Stimulated activated CD4-positive, alpha-beta T cell treated with anti-CD3 and anti-CD28 coated beads, Interleukin-12 subunit alpha, Interleukin-12 subunit beta, amount 100 ng/mL, for 24 hours (primary cell): ENCODE measurements at regions not wholly inside any gene's neighbourhood (a gene's known extent, or its start where the extent isn't known, plus 50 kb on each side); places are given as distances from the start of the nearest gene placed in this dataset.

Source experiments
- DNase-seq, 2 experiments: peaks; one replicate each; pipeline ENCODE4 v3.0.0-alpha.2; 2020; ENCODE audit warnings: low read depth in 2 of 2

DNA sequence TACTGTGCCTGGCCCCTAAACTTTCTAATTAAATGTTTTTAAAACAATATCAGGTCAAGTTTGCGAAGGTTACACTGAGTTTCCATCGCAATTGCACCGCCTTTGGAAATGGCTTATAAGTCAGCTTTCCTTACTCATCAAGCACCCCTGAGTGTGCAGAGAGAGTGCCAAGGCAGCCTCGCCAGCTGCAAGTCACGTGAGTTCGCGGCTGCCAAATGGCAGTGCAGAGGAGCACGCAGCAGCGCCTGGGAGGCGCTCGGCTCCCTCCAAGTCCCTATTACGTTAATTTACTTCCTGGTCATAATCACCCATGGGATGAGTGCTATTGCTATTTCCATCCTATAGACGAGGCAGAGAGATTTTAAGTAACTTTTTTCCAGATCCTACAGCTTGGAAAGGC, 319.6 kb downstream of the TEX29 start:
- DNase-seq, result no peak

DNA sequence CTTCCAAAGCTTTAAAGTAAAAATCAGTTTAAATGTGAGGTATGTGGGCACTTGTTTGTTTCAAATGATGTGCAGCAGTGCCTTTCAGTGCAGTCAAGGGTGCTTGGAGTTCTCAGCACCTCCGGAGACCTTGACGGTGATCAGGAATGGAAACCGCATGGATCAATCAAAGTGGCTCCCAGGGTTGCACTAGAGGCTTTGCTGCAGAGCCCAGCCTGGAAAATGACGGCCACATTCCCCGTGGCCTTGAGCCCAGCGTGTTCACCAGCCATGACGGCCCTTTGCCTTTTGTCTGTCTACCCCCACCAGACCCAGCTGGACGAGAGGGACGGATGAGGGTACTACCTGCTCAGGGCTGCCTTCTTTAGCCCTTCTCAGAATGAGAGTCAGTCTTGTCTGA, 320.0 kb downstream of the TEX29 start:
- DNase-seq, result no peak

DNA sequence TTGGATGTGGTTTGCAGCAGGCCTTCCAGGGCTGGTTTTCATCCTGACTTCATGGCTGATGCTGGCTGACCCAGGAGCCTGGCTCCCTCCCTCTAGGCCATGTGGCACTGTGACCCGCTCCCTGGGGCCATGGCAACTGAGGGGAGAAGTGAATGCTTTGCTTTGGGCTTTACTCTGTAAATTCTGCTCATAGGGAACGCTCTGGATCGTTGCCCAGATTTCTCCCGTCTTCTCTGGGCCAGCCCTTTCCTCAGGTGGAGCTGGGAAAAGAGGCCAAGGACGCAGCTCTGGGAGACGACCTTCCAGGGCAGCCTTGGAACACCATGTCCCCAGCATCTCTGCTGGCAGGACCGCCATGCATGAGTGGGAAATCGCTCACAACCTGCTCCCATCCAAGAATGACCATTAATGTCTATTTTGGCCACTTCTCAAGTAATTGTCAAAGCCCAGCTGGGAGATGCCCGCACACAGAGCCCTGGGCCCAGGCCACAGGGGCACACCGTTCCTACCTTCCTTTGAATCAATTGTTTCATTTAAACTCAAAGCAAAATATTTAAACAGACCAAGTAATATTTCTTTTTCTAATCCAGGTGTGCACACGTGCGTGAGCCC, 321.8 kb downstream of the TEX29 start:
- DNase-seq, result no peak

DNA sequence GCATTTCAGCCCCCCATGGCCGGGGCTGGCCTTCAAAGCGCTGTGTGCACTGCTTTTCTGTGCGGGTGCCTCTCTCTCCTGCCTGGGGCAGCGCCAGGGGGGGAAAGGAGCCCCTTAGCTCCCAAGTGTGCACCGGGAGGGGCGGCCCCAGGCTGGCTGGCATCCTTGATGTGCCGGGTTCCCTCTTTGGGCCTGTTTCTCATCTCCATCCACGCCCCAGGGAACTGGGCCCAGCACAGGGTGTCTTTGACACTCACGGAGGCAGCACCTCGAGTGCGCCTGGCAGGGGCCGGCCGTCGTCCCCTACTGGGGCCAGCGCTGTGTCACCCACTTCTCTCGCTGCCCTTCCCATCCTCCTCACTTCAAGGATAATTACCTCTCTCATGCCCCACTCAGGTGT, 324.3 kb downstream of the TEX29 start:
- no peak for DNase-seq

DNA sequence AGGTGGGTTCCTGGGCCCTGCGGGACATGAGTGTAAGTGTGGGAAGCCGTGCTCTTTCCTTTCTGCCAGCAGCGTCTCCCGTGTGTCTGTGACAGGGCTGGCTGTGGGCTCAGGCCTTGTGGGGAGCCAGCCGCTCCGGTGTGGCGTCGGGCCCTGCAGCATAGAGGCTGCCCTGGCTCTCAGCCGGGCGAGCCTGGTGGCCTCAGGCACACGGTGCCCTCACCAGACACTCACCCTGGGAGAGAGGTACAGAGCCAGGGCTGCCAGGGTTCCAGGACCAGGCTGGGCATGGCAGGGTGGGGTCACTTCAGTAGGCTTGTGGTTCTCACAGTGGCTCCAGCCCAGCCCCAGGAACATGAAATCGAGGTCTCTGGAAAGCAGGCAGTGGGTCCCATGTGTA, 324.8 kb downstream of the TEX29 start:
- no peak for DNase-seq

DNA sequence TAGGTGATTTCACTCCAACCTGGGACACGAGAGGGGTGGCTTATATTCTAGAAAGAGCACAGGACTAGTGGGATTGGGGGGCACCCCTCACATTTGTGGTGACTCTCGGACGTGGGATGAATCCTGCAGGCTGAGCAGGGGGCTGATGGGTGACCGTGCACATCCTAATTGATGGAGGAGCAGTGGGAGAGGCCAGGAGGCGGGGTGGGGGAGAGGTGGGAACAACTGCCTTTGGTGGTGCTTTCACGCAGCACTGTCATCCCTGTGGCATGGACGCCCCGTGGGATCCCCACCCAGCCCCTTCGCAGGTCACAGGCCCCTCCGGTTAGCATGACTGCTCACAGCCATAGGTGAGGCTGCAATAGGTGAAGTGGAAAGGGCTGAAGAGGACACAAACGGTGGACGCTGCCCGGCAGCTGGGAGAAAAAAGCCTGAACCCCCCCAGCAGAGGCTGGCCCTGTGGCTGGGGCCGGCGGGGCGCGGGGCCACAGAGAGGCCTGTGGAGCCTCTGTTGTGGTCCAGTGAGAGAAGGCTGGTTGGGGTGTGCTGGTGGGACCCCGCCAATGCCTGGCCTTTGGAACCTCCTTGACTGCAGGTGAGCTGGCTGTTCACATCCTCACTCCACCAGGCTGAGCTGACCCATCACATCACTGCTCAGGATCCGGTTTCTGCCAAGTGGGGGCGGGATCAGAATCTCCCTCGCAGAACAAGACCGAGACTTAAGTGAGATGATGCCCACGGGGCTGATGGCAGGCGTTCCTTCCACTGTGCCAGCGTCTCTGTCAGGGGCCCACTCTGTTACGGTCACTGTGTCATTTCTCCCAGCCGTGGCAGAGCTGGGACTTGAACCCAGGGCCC, 325.4 kb downstream of the TEX29 start:
- no peak for DNase-seq

DNA sequence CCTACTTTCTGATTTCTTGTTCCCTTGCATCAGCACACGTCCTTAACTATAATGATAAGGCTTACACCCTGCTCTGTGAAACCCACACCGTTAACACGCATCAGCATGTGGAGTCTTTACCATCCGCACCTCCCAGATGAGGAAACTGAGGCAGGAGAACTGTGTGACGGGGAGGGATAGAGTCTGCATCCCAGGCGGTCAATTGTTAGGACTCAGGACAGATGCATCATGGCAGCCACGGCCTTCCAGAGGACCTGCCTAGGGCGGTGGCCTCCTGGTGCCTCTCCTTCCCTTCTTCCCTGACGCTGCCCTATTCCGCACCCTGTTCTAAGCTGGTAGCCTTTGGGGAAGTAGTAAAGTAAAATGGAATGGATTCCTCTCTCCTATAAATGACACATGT, 326.0 kb downstream of the TEX29 start:
- no peak for DNase-seq

DNA sequence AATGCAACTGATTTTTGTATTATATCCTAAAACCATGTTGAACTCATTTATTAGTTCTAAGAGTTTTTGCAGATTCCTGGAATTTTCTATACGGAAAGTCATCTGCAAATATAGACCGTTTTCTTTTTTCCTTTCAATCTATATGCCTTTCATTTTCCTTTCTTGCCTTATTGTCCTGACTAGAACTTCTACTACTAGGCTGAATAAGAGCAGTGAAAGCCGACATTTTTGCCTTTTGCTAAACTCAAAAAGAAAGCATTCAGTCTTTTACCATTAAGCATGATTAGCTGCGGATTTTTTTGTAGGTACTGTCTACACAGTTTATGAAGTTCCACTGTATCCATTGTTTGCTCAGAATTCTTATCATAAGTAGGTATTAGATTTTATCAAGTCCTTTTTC, 328.4 kb downstream of the TEX29 start:
- no peak for DNase-seq

DNA sequence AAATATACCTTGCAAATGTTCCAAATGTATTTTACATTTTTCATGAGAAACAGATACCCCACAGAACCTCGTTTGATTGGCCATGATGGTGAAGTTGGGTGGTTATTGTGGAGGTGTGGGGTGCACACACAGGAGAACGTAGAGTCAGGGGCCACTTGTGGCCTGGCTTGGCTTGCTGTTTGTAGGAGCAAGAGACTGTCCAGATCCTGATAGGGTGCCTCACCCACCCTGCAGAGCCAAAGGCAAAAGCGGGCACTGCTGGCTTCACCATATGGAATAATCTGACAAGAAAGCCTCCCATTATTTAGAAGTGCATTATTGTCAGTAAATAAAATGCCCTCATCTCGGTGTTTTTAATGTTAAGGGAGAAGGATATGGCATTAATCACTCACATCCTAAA, 330.2 kb downstream of the TEX29 start:
- no peak for DNase-seq

DNA sequence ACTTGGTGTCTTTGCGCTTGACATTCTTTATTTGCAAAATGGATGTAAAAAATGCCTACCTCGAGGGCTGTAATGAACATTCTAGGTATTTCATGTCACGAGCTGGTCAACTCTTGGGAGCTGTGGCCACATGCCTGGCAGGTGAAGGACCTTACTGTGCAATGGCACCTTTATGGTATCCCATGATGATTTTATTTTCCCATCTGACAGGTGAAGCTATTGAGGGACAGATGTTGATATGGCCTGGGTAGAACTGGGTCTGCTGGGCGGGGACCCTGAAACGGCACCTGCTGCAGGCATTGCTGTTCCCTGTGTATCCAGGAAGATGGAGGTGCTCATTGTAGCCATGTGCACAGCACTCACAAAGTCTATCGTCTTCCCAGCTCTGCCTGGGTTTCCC, 332.2 kb downstream of the TEX29 start:
- DNase-seq, result no peak

DNA sequence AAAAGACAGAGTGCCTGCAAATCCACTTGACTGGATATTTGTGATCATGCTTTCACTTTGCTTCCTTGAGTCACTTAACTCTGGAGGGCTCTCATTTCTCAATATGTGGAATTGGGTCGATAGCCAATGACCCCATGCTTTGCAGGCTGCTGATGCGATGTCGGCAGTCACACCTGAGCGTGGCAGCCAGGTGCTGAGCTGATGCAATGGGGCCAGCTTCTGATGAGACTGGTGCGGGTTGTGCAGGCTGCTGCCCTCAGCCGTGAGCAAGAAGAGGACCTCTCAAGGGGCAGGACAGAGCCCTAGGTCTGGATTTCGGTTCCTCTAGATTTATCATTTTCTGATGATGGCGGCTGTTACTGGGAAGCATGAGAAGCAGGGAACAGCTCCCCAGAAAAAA, 334.1 kb downstream of the TEX29 start:
- DNase-seq, result no peak

DNA sequence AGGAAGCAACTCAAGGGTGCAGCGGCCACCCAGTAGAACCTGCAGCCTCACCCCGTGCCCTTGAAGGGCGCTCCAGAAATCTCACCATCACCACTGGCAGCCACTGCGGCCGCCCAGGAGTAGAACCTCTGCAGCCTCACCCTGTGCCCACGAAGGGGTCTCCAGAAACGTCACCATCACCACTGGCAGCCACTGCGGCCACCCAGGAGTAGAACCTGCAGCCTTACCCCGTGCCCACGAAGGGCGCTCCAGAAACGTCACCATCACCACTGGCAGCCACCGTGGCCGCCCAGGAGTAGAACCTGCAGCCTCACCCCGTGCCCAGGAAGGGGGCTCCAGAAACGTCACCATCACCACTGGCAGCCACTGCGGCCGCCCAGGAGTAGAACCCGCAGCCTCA, 336.0 kb downstream of the TEX29 start:
- no peak for DNase-seq

DNA sequence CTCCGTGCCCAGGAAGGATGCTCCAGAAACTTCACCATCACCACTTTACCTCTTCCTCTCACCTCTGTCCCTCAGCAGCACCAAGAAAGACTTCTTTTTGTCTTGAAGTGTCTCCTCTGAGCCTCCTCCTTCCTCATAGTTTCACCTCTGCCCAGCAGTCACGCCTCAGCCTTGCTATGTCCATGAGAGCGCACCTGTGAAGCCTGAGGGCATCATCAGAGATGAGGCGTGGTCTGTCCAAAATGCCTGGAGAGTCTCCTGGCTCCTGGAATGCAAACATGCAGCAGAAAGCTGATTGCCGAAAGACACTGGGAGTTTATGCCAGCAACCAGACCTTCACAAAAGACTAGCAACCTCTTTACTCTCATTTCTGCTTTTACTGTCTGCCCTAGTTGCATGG, 336.6 kb downstream of the TEX29 start:
- no peak for DNase-seq

DNA sequence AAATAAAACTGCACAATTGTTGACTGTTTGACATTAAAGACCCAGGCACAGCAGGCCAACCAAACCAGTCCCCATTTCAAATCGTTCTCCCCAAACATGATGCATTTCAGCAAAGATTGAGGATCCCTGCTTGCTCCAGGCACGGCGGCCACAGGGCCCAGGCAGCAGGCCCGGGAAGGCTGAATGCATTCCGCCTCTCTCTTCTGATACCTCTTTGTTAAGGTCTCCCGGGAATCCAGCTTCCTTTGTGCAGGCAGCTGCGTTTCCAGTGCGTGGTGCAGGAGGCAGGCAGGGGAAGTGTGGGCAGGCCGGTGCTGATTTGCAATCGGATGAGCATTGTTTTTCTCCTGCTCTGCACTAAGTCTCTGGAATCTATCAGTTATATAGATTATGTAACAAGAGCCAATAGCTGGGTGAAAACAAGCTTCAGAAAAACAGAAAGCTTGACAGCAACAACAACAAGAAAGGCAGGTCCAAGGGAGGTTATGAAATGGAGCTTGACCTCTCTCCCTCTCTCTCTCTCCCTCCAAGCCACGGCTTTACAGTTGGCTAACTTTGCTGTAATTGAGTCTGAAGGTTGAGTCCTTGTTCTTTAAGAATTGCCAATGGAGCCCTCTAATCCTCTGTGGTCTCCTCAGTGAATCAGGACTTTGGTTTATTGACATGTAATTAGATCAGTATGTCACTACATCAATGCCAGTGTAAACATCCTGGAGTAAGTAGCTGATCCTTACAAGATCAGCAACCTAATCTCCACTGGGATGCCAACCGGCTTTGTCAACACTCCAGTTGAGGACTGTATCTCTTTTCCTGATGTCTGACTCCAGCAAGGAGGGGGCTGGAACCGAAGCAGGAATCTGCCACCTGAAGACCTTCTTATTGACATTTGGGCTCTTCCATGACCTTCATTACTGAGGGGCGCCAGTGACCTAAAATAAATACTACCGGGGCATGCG, 338.0 kb downstream of the TEX29 start:
- DNase-seq, result no peak

DNA sequence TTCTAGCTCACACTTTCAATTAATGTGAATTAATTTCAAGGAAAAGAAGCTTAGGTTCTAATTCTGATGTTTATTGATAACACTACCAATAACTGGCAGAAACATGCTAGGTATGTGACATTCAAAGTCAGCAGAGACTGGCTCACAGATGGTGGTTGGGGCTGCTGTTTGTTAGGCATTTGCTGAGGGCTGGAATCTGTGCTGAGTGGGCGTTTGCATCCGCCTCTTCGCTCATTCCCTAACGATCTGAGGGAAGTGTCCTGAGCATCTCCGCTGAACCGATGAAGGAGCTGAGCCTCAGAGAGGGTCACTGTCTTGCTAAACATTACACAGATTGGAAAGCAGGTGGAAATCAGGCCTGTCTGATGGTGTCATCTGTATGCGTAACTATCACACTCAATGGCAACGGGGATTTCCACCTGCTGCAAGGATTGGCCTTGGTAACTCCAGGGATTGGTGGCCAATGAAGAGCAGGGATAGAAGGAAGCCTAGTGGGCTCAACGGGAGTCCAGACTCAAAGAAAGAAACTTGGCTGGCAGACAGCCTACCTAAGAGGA, 338.9 kb downstream of the TEX29 start:
- no peak for DNase-seq

DNA sequence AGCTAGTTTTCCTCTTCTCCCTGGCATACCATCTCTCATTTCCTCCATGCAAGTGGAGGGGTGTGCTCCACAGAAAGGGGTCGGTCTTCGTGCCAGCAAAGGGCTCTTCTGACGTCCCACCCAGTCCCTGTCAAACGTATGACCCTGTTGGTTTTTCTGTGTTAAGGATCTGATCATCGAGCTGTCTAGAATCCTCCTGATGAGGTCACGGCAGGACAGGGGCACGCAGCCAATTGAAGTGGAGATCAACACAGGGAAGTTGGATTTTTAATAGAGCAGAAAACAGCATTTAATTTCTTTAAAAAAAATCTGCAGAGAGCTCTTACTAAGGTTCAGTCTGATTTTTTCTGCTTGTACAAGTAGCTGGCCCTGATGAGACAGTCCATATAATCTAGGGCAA, 339.4 kb downstream of the TEX29 start:
- no peak for DNase-seq

DNA sequence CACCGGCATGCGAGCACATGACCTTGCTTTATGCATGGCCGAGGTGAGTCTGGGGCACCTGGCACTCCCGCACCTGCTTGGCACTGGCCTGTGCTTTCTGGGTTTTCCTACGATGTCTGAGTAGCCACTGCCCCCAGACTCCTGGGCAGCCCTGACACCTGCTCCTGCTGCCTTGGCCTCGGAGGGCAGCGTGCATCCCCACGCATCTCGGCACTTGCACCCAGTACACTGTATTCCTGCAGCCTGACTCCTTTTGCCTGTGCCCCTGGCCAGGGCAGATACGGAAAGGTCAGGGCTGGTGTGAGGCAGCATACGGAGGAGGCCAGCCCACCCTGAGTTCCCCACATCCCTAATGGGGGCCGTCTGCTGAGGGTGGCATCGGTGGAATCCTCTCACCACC, 340.6 kb downstream of the TEX29 start:
- no peak for DNase-seq

DNA sequence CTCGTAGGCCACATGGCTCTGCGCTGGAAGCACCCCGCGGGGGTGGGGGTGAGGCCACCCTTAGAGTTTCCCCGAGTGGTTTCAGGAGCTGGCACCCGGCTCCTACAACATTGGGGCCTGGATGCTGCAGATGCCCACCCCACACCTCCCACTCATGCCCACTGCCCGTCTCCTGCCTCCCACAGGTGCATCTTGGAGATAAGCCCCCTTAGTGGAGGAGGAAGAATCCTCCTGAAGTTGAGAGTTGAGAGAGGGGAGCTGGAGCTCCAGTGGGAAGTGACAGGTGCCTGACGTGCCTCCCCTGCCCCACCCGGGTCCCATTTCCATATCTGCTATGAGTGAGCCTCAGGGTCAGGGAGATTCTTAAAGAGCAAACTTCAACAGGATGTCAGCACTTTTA, 341.3 kb downstream of the TEX29 start:
- DNase-seq, result no peak

DNA sequence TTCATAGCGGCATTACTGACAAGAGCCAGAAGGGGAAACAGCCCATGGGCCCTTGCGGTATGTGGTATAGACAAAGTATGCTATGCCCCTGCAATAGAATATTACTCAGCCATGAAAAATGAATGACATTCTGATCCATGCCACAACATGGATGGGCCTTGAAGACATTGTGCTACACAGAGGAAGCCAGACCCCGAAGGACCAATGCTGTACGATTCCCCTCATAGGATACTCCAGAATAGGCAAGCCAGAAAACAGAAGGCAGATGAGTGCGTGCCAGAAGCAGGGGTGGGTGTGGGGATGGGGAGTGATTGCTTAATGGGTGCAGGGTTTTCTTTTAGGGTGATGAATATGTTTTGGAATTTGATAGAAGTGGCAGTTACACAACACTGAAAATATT, 342.0 kb downstream of the TEX29 start:
- DNase-seq, result no peak

DNA sequence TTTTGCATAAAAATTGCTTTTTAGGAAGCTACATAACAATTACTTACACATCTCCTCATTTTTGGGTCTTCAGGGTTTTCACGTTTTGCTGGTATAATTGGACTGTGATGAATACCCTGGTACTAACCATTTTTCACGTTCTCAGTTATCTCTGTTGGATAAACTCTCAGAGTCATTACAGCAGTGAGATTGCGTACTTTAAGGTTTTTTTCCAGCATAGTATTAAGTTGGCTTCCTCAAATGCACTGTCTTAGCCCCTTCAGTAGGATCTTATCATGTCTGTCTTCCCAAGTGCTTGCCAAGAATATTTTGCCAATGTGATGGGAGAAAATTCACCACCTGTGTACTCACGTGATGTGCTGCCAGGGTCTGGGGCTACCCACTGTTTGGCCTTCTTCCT, 342.5 kb downstream of the TEX29 start:
- no peak for DNase-seq

DNA sequence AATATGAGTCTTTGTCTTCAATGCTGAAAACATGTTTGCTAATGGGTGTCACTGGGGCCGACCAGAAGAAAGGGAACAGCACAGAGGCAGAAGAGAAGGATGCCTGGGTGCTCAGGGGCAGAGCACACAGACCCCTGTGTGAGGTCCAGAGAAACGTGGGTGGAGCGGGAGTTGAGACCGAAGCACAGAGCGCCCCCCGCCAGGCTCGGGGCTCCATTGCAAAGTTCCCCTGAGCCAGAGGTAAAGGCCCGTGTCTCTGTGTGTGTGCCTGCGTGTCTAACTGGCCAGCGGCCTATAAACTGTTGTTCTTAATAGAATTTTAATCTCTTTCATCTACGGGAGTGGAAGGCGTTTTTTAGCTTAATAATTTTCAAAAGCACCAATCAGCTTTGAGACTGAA, 343.1 kb downstream of the TEX29 start:
- no peak for DNase-seq

DNA sequence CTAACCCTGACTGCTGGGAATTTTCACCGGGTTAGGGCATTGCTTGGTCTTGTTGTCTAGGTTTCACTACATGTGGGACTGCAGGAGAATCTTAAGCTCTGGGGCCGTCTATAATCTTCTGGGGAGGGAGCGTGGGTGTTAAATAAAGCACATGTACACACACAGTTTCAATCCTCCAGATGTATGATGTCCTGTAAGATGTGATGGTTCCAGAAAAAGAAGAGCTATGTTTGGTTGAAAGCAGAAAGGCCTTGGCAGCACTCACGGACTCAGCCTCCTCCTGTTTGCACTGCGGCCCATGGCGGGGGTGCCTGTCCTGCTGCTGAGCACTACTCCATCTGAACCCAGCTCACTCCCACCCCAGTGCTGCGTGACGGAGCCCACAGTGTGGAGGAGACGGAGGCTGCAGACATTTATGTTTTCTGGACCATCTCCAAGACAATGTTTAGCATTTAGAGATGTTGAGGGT, 343.5 kb downstream of the TEX29 start:
- no peak for DNase-seq
